A172 (cell line): ENCODE measurements at regions not wholly inside any gene's neighbourhood (a gene's known extent, or its start where the extent isn't known, plus 50 kb on each side); places are given as distances from the start of the nearest gene placed in this dataset.
A peak's percentile ranks its signal among the peaks of the same experiment; 100 is the strongest.
"Not testable (repeated sequence)": the region's sequence is repeated elsewhere in the genome, so short reads cannot be mapped to it uniquely, and the experiment has no call there.

Source experiments
- DNase-seq: peaks from one replicate; pipeline ENCODE4 v3.0.0-alpha.2; 2015; ENCODE audit warnings: low spot score

DNA sequence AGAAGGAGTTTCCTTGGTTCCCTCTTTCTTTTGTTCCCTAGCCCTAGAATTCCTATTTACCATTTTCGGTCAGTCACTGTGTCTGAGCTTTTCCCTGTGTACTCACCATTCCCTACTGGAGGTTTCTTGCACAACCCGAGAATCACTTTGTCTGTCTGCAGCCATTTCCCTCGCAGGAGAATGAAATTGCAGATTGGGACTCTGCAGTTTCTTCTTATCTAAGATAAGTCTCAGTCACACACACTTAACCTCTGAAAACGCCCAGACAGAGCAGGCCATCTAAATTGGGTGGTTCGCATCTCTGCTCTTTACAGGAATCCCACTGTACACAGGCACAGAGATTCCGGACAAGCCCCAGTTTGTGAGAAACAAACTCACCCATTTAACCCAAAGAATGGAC lies 58.6 kb upstream of the CNTNAP2 start:
- no peak for DNase-seq

DNA sequence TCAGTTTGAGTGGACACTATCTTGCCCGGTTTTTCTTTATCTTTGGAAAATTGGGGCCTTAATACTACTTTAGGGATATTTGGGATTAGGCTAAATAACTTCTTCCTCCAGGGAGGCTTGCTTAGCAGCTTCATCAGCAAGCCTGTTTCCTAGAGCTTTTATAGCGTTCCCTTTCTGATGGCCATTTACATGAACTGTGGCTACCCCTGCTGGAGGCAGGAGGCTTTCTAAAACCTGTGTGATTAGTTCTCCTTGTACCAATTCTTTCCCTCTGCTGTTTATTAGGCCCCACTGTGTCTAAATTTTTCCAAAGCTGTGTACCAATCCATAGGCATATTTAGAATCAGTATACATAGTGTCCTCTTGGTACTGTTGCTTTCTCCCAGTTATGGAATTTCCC lies 61.7 kb upstream of the CNTNAP2 start:
- no peak for DNase-seq

DNA sequence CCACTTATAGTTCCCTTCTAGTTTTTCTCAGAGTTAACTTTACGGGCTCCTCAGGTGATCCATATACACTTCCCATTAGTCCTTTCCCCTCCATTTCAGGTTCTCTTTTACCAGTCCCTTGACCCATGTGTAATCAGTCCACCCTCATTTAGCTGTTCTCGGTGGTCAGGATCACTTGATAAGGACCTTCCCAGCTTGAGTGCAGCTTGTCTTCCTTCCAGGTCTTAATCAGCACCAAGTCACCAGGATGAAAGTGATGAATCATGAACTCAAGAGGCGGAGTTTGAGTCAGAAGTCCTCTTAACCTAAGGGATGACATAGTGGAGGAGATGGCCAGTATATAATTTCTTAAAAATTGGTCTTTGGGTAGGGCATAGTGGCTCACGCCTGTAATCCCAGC lies 63.1 kb upstream of the CNTNAP2 start:
- DNase-seq, result peak; percentile 46

DNA sequence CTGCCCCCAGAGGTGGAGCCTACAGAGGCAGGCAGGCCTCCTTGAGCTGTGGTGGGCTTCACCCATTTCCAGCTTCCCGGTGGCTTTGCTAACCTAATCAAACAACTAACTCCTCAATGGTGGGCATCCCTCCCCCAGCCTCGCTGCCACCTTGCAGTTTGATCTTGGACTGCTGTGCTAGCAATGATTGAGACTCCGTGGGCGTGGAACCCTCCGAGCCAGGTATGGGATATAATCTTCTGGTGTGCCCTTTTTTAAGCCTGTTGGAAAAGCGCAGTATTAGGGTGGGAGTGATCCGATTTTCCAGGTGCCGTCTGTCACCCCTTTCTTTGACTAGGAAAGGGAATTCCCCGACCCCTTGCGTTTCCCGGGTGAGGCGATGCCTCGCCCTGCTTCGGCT lies 73.3 kb upstream of the CNTNAP2 start:
- not testable (repeated sequence) for DNase-seq

DNA sequence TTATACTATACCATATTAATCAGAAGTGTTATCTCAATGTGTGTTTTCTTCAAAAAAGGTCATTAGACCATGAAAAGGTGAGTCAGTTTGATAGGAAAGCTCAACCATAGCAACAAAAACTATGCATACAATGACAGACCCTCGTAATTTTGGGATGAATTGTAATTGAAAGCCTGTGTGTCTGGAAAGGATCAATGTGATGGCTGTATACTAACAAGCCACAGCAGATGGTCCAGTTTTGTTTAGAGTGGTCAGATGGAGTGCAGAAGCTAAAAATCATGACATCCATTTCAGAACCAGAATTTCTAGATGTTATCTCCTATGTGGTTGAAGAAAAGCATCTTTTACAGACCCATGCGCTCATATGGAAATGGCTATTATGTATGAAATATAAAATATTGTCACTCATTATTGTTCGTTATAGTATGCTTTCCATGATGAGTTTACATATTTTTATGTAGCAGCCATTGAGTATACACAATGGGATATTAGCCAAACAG lies 88.3 kb upstream of the CNTNAP2 start:
- no peak for DNase-seq

DNA sequence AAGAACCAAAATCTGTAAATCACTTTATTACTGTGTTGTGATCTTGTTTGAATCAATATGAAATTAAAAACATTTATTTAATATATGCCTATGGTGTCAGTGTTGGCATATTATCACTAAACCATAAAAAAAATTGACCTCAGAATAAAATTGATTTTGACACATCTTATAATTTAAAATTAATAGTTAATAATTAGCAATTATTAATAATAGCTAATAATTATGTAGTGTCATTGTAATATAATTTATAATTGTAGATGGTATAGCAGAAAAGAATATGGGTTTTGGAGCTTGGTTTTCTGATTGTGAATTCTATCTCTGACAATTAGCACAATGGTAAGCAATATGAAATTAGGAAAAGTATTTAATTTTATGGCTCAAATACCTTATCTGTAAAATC lies 89.4 kb upstream of the CNTNAP2 start:
- DNase-seq, result no peak

DNA sequence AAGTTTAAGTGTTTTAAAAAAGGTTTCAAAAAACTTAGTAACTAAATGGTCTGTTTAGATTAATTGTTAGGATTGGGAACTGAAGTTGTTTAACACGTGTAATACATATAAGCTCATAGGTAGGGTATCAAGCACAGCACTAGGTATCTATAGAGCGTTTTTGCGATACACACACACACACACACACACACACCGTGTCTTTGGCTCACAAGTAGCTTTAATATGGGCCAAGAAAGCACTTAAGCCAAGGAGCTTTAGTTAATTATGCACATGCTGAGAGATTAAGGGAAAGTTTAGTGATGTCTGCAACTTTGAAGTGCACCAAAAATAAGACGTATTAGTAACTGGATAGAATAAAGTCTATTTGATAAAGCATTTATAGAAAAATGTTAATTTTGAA lies 93.8 kb upstream of the CNTNAP2 start:
- no peak for DNase-seq

DNA sequence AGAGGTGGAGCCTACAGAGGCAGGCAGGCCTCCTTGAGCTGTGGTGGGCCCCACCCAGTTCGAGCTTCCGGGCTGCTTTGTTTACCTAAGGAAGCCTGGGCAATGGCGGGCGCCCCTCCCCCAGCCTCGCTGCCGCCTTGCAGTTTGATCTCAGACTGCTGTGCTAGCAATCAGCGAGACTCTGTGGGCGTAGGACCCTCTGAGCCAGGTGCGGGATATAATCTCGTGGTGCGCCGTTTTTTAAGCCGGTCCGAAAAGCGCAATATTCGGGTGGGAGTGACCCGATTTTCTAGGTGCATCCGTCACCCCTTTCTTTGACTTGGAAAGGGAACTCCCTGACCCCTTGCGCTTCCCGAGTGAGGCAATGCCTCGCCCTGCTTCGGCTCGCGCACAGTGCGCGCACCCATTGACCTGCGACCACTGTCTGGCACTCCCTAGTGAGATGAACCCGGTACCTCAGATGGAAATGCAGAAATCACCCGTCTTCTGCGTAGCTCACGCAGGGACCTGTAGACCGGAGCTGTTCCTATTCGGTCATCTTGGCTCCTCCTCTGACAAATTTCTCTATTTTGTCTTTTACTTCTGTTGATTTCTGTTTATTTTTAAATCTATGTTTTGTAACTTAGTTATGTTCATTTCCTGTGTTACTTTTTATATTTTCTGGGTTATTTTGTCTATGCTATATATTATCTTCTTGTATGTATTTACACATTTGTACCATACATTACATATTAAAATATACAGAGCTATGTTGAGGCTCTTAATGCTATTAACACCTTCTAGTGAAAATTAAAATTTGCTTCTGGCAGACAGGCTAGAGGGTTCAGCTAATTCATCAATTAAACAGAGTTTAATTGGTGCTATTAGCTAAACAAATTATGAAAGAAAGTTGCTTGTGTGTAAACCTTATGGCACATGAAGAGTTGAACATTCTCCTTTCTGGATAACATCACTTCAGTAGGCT lies 97.3 kb upstream of the CNTNAP2 start:
- not testable (repeated sequence) for DNase-seq

DNA sequence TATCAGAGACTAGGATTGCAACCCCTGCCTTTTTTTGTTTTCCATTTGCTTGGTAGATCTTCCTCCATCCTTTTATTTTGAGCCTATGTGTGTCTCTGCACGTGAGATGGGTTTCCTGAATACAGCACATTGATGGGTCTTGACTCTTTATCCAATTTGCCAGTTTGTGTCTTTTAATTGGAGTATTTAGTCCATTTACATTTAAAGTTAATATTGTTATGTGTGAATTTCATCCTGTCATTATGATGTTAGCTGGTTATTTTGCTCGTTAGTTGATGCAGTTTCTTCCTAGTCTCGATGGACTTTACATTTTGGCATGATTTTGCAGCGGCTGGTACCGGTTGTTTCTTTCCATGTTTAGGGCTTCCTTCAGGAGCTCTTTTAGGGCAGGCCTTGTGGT lies 99.2 kb upstream of the CNTNAP2 start:
- not testable (repeated sequence) for DNase-seq

DNA sequence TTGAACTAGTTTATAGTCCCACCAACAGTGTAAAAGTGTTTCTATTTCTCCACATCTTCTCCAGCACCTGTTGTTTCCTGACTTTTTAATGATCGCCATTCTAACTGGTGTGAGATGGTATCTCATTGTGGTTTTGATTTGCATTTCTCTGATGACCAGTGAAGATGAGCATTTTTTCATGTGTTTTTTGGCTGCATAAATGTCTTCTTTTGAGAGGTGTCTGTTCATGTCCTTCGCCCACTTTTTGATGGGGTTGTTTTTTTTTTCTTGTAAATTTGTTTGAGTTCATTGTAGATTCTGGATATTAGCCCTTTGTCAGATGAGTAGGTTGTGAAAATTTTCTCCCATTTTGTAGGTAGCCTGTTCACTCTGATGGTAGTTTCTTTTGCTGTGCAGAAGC lies 102.4 kb upstream of the CNTNAP2 start:
- DNase-seq, result not testable (repeated sequence)

DNA sequence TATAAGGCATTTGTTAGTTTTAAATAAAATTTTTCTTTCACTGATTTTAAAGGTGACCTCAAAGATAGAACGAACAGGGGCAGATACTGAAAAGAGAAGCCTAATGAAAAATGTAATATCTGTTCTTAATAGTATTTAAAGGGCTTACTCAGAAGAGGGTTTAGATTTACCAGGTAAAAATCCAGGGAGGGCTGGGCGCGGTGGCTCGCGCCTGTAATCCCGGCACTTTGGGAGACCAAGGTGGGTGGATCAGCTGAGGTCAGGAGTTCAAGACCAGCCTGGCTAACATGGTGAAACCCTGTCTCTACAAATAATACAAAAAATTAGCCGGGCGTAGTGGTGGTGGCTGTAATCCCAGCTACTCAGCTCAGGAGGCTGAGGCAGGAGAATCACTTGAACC lies 108.3 kb upstream of the CNTNAP2 start:
- no peak for DNase-seq

DNA sequence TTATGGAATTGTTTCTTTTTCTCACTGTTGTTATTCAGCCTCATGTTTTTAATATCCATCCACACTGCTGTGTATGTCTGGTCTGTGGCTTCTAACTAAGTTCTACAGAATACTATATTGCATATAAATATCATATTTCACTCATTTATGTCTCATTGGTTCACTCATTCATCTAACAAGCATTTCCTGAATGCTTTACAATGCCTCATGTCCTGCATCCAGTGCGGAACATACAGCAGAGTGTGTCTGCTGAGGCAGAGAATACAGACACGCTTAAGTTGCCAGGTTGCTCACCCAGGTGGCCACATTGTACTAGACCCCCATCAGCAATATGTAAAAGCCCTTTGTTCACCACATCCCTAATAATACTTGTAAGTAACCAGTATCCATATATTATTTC lies 111.8 kb upstream of the CNTNAP2 start:
- DNase-seq, result no peak

DNA sequence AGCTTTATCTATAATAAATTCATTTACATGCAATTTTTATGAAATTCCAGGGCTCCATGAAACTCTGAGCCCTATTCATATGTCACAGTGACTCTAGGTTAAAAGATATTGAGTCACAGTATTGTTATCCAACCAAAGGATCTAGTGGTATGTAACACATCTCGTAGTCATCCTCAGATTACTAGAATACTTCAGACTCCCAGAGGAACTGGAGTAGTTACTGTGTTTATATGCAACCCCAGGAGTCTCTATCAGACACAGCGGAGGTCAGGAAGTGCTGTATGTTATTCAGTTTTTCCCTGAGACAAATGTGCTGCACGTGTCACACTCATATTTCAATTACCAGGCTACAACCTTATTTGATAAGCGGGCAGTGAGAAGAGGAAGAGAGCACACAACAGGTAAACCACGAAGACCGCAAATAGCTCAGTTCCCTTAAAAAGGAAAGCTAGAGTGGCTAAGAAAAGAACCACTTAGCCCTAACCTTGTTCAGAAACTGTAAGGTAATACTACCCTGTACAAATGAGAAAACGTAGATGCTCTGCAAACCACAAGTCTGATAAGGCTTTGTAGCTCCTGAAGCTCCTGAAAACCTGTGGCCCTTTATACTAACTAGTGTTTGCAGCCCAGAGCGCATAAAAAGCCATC lies 114.0 kb upstream of the CNTNAP2 start:
- DNase-seq, result peak; percentile 42

DNA sequence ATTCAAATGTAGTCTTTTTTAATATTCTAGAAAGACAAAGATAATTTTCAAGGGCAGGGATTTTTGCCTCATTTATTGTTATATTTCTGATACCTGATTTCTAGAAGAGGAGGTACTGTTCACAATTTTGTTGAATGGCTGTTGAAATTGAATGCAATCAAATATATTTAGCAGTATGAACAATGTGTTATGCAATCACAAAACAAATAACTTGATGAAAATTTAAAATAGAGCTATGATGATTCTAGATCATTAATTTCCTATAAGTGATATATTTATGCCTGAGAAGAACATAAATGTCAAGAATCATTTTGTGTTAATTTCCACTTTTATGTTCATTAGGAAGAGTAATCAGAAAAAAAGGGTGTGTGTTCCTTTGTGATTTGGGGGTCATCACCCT lies 114.6 kb upstream of the CNTNAP2 start:
- DNase-seq, result no peak

DNA sequence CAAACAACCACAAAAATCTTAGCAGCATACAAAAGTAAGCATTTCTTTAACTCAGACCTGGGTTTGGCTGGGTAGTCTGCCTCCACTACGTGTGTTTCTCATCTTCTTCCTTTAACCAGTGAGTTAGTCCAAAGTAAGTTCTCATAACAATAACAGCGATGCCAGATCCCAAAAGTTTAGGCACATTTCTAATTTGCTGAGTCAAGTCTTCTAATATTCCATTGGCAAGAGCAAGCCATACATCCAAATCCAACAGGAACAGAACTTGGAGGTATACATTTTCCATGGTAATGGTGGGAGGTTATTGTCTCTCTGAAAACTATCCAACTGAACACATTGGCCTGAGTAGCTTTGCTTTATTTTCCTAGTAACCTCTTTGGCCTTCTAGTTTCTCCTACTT lies 115.7 kb upstream of the CNTNAP2 start:
- no peak for DNase-seq

DNA sequence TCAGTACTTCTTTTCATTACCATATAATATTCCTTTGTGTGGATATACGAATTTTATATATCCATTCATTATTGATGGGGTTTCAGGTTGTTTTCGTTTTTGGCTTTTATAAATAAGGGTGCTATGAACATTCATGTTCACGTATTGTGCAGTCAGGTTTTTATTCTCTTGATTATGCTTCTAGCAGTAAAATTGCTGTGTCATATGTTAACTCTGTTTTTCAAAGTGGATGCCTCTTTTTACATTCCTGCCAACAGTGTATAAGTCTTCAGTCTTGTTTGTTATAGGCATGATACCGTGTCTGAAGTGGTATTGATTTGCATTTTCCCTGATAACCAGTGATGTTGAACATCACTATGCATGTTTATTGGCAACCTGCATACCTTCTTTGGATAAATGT lies 127.1 kb upstream of the CNTNAP2 start:
- DNase-seq, result no peak

DNA sequence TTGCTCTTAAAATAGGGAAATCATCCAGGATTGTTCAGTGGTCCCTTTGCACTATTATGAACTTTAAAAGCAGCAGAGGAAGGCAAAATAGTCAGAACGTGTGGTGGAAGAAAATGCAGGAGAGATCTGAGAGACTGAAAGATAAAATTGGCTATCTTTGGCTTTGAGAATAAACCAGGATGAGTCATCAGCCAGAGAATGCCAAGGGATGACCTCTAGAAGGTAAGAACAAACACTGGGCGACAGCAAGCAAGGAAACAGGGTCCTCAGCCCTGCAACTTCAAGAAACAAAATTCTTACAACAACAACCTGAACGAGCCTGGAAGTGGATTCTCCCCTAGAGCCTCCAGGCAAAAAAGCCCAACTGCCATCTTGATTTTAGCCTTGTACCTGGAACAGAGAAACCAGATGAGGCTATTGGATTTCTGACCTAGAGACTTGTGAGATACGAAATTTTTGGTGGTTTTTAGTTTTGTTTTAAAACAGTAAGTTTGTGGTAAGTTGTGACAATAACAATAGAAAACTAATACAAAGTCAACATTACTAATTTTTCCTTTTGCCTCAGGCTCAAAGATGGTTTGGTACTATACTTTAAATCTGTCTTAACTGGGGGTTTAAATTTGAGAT lies 130.2 kb upstream of the CNTNAP2 start:
- peak; percentile 33 for DNase-seq

DNA sequence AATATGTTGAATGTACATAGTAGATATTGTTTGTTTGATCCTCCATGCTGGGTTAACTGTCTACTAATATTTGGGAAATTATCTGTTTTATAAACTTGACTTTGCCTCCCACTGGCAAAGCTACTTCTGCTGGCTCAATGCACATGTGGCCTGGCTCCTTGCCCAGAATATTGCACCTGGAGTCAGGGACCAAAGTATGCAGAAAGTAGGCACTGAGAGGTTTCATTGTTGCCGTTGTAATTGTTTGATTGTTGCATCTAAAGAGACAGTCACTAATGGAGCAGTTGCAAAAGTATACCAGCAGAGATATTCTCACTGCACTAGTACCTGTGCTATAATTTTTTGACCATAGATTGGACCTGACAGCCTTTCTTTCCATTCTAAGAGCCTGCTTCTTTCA lies 137.8 kb upstream of the CNTNAP2 start:
- DNase-seq, result no peak

DNA sequence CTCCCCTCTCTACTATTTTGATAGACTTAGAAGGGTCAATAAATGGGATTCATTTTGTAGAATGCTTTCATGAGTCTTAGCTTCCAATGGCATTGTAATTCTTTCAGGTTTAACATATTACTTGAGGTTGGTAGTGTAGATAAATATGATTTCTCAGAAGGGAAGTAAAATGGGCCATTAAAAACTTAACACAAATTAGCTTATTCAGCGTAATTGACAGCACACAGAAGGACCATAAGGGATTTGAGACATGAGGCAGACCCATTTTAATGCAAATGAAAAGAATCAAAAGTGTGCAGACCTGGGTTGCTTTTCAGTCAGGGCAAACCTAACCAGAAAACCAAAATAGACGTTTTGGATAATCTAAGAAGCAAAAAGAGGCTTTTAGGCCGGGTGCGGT lies 156.6 kb upstream of the CNTNAP2 start:
- no peak for DNase-seq

DNA sequence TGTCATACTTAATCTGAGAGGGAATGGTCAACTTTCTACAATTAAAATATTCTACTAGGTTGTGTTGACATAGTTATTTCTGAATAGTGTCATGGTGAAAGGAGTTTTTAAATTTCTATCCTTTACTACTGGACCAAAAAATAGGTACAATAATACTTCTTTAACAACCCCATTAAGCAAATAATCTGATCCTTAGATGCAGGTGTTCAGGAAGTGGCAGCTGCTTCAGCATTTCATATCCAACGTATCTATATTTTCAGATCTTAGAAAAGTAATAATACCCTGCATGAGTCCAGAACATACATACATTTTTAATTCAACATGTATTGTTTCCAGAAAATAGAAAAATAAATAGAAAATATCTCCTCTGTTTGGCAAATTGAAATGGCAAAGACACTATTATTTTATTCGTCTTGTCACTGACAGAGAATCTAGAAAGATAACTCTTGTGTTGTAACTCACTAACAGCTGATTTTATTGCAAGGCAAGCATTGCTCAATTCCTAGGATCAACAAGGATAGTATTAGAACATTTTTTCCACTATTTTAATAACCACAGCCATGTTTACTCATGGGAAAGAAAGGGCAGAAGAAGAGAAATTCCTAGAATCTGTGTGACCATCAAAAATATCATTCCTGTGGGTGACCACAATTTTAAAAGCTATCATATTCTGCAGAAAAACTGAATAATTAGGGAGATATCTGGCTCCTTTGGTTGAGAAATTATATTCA lies 159.3 kb upstream of the CNTNAP2 start:
- no peak for DNase-seq

DNA sequence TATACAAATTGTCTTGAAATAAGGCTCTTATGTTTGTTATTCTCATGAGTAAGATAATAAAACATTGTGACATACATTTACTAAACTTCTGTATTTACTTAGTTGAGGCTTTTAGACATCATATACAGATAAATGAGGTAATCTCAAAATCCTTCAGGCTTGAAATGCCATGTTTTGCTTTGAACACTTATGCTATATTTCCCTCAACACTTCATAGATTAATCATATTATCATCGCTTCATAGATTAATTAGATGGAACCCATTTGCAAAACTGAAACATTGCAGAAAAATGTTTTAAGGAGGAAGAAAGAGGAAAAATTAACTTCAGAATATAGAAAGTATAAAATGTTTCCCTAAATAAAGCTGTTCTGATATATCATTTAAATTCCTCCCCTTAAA lies 165.0 kb upstream of the CNTNAP2 start:
- DNase-seq, result no peak

DNA sequence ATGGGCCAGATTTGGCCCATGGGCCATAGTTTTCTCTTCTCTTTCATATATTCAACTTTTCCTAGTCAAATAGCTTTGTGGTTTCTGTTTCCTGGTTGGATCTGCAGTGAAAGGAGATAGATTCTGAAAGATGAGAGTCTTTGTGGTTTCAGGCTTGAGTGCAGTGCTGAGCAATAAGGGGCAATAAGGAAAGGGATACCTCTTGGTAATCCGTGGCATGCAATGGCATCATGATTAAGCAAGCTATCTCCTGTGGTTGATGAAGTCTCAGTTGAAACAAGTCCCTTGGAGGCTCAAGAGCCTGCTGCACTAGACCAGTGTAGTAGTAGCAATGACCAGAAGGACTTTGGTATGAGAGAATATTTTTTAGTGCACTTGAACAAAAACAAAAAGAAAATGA lies 187.7 kb upstream of the CNTNAP2 start:
- peak; percentile 2 for DNase-seq
